Thymus (tissue), 11 donors: ENCODE measurements at regions not wholly inside any gene's neighbourhood (a gene's known extent, or its start where the extent isn't known, plus 50 kb on each side); places are given as distances from the start of the nearest gene placed in this dataset.

Experiments
- DNase-seq, 9 donors: peaks; one replicate each; pipeline ENCODE4 v3.0.0-alpha.2; 2013; ENCODE audit warnings: low spot score in 9 of 9, low read depth in 6 of 9, missing footprints in 1 of 9
- H3K27ac ChIP-seq, 2 donors: one replicate each; pipeline ENCODE4 v1.5.1; 2013; ENCODE audit warnings: control low read depth in 1 of 2, low read depth in 1 of 2, low read length in 1 of 2, mild to moderate bottlenecking in 1 of 2, moderate library complexity in 1 of 2
- H3K27me3 ChIP-seq, 2 donors: one replicate each; pipeline ENCODE4 v1.5.1; 2013; ENCODE audit warnings: low read length in 1 of 2; ENCODE audit not compliant: control insufficient read depth in 2 of 2, insufficient read depth in 1 of 2
- H3K36me3 ChIP-seq, 2 donors: one replicate each; pipeline ENCODE4 v1.5.1; 2013; ENCODE audit warnings: low read length in 1 of 2, mild to moderate bottlenecking in 1 of 2, moderate library complexity in 1 of 2; ENCODE audit not compliant: control insufficient read depth in 2 of 2, insufficient read depth in 2 of 2
- H3K4me1 ChIP-seq, 2 donors: one replicate each; pipeline ENCODE4 v1.5.1; 2013; ENCODE audit warnings: low read length in 2 of 2; ENCODE audit not compliant: control insufficient read depth in 2 of 2, insufficient read depth in 2 of 2
- H3K4me3 ChIP-seq, 2 donors: one replicate each; pipeline ENCODE4 v1.5.1; 2013; ENCODE audit warnings: low read length in 2 of 2, control low read depth in 1 of 2, mild to moderate bottlenecking in 1 of 2
- H3K9me3 ChIP-seq, 2 donors: one replicate each; pipeline ENCODE4 v1.5.1; 2013; ENCODE audit warnings: low read length in 1 of 2, mild to moderate bottlenecking in 1 of 2; ENCODE audit not compliant: control insufficient read depth in 2 of 2, insufficient read depth in 1 of 2
- WGBS: extraction: QIAGEN DNeasy Blood & Tissue Kit; methylation state at CpG from one replicate; pipeline ENCODE4 v1.1.7; 2013; 5-methylcytosine and 5-hydroxymethylcytosine counted together
- donor health status: healthy.

DNA sequence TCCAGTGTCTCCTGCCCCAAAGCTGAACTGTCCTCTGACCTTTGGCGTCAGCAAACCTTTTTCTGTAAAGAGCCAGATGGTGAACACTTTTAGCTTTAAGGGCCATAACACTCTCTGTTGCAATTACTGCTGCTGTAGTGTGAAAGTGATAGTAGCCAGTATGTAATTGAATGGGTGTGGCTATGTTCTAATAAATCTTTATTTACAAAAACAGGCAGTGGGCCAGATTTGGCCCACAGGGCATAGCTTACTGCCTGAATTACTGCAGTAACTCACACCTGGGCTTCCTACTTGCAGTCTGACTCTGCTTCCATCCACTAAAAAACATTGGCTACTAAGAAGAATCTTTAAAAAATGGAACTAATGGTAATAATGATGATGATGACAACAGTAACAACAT lies 68.0 kb upstream of the SLC6A11 start:
- Histone ChIP-seq H3K4me3 (no peak overlapping the region), H3K9me3 (no peaks in the 10 kb centered on the region), H3K27me3 (peaks cover 0 to 6% of the 10 kb centered on the region in 2 donors), H3K36me3 (no peaks in the 10 kb centered on the region), H3K27ac (no peak overlapping the region), H3K4me1 (no peaks in the 10 kb centered on the region)
- WGBS, result 77% methylated on average over 1 of the region's 1 CpG
- DNase-seq, result no peak

DNA sequence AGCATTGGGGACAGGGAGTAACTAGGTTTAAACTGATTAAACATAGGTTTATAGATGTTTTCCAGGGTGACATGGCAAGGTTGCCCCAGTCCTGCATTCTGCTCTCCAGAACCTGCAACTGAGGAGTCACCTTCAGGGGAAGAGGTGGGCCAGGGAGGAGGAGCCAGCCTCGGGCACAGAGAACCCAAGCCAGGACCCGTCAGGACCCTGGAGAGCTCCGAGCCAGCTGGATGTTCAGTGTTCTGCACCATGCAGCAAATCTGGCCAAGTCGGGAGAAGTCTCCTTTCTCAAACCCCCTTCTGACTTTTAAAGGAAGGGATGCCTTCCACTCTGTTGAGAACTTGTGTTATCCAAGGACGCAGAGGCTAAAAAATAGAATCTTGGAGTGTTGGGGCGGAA lies 62.1 kb upstream of the SLC6A11 start:
- H3K27ac ChIP-seq, result no peak overlapping the region
- no peaks in the 10 kb centered on the region for H3K4me1 ChIP-seq
- DNase-seq, result peak in 6 of 9 donors; percentile 29 to 67 (median 42)
- H3K9me3 ChIP-seq, result no peaks in the 10 kb centered on the region
- no peak overlapping the region for H3K4me3 ChIP-seq
- H3K36me3 ChIP-seq, result no peaks in the 10 kb centered on the region
- 13% methylated on average over 6 of the region's 6 CpGs for WGBS
- no peaks in the 10 kb centered on the region for H3K27me3 ChIP-seq

DNA sequence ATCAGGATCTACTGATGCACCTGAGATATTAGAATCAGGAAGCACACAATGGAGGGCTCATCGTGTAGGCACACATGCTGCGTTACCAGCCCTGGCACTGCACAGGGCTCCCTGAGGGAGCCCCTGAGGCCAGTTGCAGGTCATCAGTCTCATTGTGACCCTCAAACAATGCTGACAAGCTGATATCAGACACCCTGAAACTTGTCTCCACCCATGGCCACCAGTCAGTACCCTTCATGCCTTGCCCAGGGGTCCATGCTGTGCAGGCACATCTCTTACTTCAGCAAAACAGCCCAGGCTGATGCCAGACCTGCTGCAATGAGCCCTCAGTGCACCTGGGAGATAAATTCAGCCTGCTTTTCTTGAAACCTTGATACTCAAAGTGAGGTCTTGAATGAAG lies 59.5 kb upstream of the SLC6A11 start:
- H3K4me1 ChIP-seq, result no peaks in the 10 kb centered on the region
- H3K4me3 ChIP-seq, result no peak overlapping the region
- H3K9me3 ChIP-seq, result no peaks in the 10 kb centered on the region
- WGBS, result 82% methylated on average over 2 of the region's 2 CpGs
- no peak for DNase-seq
- H3K27me3 ChIP-seq, result peaks cover 0 to 1% of the 10 kb centered on the region in 2 donors
- no peak overlapping the region for H3K27ac ChIP-seq
- no peaks in the 10 kb centered on the region for H3K36me3 ChIP-seq

DNA sequence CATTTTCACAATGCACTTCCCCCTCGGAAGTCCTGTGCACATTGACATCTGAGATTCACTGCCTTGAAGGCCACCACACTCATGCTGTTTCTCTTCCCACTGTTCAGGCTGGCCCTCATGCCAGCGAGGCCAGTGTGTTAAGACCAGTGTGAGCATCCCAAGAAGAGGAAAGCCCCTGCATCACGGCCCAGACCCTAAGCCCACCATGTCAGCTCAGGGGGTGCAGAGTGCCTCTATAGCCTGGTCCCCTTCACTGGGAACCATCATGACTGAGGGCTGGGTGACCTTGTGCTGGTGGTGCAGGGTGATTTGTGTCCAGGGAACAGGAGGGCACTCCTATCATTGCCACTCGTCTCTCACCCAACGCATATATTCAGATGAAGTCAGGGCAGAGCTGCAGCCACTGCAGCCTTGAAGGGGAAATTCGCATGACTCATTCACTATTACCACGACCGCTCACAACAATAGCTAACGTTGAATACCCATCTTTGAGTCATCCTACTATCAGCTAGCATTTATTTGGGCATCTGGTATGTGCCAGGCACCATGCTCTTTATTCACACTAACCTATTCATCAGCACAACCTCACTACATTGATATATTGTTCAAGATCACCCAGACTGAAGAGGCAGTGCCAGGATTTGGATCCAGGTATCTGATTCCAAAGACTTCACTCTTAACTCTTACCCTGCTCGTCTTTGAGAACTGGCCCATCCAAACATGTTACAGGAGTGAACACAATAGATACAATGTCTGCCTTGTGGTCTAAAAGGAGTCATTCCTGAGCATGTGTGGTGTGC lies 58.8 kb upstream of the SLC6A11 start:
- WGBS, result 72% methylated on average over 10 of the region's 10 CpGs
- Histone ChIP-seq H3K27ac (no peak overlapping the region), H3K4me1 (no peaks in the 10 kb centered on the region), H3K9me3 (no peaks in the 10 kb centered on the region), H3K4me3 (no peak overlapping the region), H3K36me3 (no peaks in the 10 kb centered on the region), H3K27me3 (peaks cover 0 to 2% of the 10 kb centered on the region in 2 donors)
- DNase-seq, result no peak

DNA sequence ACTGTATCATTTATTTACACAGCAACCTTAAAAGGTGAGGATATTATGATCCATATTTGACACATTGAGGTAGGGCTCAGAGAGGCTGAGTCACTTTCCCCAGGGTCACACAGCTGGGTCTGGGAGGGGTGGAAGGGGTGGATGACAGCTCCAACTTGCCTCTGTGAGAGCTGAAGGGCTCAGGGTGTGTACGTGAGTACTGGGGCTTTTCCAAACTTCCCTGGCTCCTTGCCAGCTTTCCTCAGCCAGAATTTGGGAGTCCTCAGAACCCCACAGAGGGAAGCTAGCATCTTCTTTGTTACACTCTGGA lies 58.3 kb upstream of the SLC6A11 start:
- DNase-seq, result no peak
- Histone ChIP-seq H3K4me3 (no peak overlapping the region), H3K4me1 (no peaks in the 10 kb centered on the region), H3K9me3 (no peaks in the 10 kb centered on the region), H3K27ac (no peak overlapping the region), H3K36me3 (no peaks in the 10 kb centered on the region), H3K27me3 (peaks cover 0 to 3% of the 10 kb centered on the region in 2 donors)
- 62% methylated on average over 1 of the region's 1 CpG for WGBS

DNA sequence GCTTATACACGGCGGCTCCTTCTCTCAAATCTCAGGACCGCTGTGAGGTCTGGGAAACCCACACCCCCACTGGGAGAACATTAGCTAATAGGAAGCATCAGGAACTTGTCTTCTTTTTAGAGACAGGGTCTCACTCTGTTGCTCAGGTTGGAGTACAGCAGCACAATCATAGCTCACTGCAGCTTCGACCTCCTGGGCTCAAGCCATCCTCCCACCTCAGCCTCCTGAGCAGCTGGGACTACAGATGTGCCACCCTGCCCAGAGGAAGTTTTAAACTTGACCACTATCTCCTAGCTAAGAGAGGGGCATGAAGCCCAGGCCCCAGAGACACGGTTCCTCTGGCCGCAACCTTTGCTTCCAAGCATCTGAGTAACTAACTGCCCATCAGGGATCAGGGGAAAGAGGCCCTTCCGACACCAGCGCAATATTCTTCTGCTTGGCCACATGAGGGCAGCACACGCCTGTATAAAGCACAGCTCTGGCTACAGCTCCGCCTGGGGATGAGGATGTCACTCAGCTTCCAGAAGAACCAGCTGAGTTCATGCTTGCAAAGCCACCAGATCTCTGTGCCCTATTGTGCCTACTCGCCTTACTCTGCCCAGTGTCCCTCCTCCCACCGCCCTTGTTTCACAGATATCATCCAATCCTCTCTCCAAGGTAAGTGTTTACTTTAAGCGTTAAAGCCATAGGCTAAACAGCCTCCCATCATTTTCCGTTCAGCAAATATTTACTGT lies 57.6 kb upstream of the SLC6A11 start:
- peaks cover 0 to 7% of the 10 kb centered on the region in 2 donors for H3K27me3 ChIP-seq
- peak in 5 of 9 donors; percentile 10 to 54 (median 34) for DNase-seq

DNA sequence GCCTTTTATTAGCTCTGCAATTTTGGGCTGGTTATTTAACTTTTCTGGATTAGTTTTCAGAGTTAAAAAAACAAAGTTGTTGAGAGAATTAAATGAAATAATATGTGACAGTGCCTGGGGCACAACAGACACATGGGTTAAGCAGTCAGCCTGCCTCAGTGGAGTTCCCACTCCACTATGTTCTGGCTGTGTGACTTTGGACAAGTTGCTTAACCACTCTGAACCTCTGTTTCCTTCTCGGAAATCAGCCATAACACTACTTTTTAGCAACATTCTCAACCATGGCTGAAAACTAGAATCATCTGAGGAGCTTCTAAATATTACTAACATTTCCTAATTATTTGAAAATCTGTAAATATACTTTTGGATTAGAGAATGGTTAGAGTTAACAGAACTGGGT lies 56.5 kb upstream of the SLC6A11 start:
- DNase-seq, result no peak
- WGBS, result 91% methylated on average over 1 of the region's 1 CpG

More for the DNA sequence above, 57.6 kb upstream of the SLC6A11 start:
- WGBS, result 43% methylated on average over 14 of the region's 14 CpGs
- Histone ChIP-seq H3K36me3 (no peaks in the 10 kb centered on the region), H3K27ac (no peak overlapping the region), H3K4me3 (no peak overlapping the region), H3K9me3 (no peaks in the 10 kb centered on the region), H3K4me1 (no peaks in the 10 kb centered on the region)

DNA sequence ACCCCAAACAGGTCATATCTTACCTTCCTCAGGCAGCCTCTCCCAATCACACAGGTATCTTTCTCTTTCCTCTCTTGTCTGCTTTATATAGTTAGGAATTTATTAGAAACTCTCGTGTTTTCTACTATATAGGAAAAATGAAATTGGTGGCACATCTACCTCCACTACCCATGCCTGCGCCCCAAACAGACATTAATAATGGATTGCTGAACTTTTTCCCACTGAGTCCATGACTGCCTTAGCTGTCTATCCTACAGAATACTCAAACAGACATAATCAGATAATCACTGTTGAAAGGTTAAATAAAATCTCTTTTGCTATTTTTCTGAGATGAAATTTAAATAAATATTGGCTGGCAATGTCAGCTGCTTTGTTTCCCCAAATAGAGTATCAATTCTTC lies 55.8 kb upstream of the SLC6A11 start:
- Histone ChIP-seq H3K27me3 (peaks cover 0 to 17% of the 10 kb centered on the region in 2 donors), H3K27ac (no peak overlapping the region)
- 88% methylated on average over 2 of the region's 2 CpGs for WGBS

More for the DNA sequence above, 56.5 kb upstream of the SLC6A11 start:
- Histone ChIP-seq H3K9me3 (no peaks in the 10 kb centered on the region), H3K4me1 (no peaks in the 10 kb centered on the region), H3K27ac (no peak overlapping the region), H3K4me3 (no peak overlapping the region), H3K27me3 (peaks cover 0 to 14% of the 10 kb centered on the region in 2 donors), H3K36me3 (no peaks in the 10 kb centered on the region)

DNA sequence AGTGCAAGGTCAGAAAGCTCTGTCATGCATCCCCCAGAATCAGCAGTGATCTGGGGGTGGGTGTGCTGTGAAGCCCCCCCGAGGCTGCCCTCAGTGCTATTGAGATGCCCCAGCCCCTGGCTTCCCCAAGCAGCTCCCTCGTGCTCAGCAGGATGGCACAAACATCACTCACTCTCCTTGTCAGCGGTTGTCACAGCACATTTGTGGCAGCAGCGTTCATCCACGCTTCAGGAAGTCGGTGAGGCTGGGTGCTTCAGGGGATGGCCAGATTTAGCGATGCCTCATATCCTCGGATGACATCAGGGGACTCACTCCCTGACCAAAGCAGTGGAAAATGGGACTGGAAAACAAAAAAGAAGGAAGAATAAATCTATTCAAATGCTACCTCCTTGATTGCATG lies 54.4 kb upstream of the SLC6A11 start:
- peaks cover 0 to 17% of the 10 kb centered on the region in 2 donors for H3K27me3 ChIP-seq
- DNase-seq, result no peak
- WGBS, result 39% methylated on average over 8 of the region's 8 CpGs

More for the DNA sequence above, 55.8 kb upstream of the SLC6A11 start:
- Histone ChIP-seq H3K9me3 (no peaks in the 10 kb centered on the region), H3K4me1 (no peaks in the 10 kb centered on the region), H3K36me3 (no peaks in the 10 kb centered on the region), H3K4me3 (no peak overlapping the region)
- no peak for DNase-seq

More for the DNA sequence above, 54.4 kb upstream of the SLC6A11 start:
- Histone ChIP-seq H3K36me3 (no peaks in the 10 kb centered on the region), H3K4me3 (no peak overlapping the region), H3K9me3 (no peaks in the 10 kb centered on the region), H3K4me1 (no peaks in the 10 kb centered on the region), H3K27ac (no peak overlapping the region)
